Lower lobe of right lung (tissue), 2 donors: ENCODE measurements at regions not wholly inside any gene's neighbourhood (a gene's known extent, or its start where the extent isn't known, plus 50 kb on each side); places are given as distances from the start of the nearest gene placed in this dataset.

ENCODE experiments used
- ATAC-seq, 2 donors: fragments of 200-7000 bp; cut with Tn5 transposase; one replicate each; pipeline ENCODE4 v1.9.1; 2020 to 2022; ENCODE audit warnings: mild to moderate bottlenecking in 2 of 2, moderate library complexity in 2 of 2
- DNase-seq: peaks from one replicate; pipeline ENCODE4 v3.0.0-alpha.2; 2020
- H3K27ac ChIP-seq: fragments of 200-600 bp; one replicate; pipeline ENCODE4 v1.8.0; 2022
- H3K27me3 ChIP-seq: fragments of 200-600 bp; one replicate; pipeline ENCODE4 v1.8.0; 2022; ENCODE audit warnings: low read depth
- H3K36me3 ChIP-seq: fragments of 200-600 bp; one replicate; pipeline ENCODE4 v1.8.0; 2022; ENCODE audit warnings: mild to moderate bottlenecking
- H3K4me1 ChIP-seq: fragments of 200-600 bp; one replicate; pipeline ENCODE4 v1.8.0; 2022
- H3K4me3 ChIP-seq: fragments of 200-600 bp; one replicate; pipeline ENCODE4 v1.8.0; 2022; ENCODE audit warnings: mild to moderate bottlenecking
- H3K9me3 ChIP-seq: fragments of 200-600 bp; one replicate; pipeline ENCODE4 v1.8.0; 2022
- CTCF ChIP-seq: fragments of 200-600 bp; IDR thresholded peaks from one replicate; pipeline ENCODE4 v1.8.0; 2022; ENCODE audit warnings: antibody characterized with exemption, mild to moderate bottlenecking
- intact Hi-C: fragments of 100-400 bp; cut with DNase I; formaldehyde crosslinking; loops from one replicate; pipeline ENCODE4 v1.11.0; 2022
- donor health status: DM: no; HTN: yes; CAD: no; lungs with severe emphysema.

- no peak overlapping the region for H3K4me3 ChIP-seq
- H3K36me3 ChIP-seq = no peaks in the 10 kb centered on the region
- intact Hi-C loops = no loop called here
- peaks cover 57% of the 10 kb centered on the region for H3K4me1 ChIP-seq
- H3K9me3 ChIP-seq = no peaks in the 10 kb centered on the region
- TF ChIP-seq CTCF = no peak
- DNase-seq (no peak), ATAC-seq (no peak)
- peak overlapping the region; percentile 87 for H3K27ac ChIP-seq
- no peaks in the 10 kb centered on the region for H3K27me3 ChIP-seq
These were observed 329.2 kb downstream of the DLEU7 start for GRCh38 chr13:50514249-50514648.

- peaks cover 76% of the 10 kb centered on the region for H3K4me1 ChIP-seq
- H3K27ac ChIP-seq = no peak overlapping the region
- H3K36me3 ChIP-seq = no peaks in the 10 kb centered on the region
- H3K27me3 ChIP-seq = no peaks in the 10 kb centered on the region
- H3K9me3 ChIP-seq = no peaks in the 10 kb centered on the region
- intact Hi-C loops = no loop called here
- DNase-seq (no peak), ATAC-seq (no peak)
- H3K4me3 ChIP-seq = no peak overlapping the region
- TF ChIP-seq CTCF = no peak
These were observed 325.4 kb downstream of the DLEU7 start for GRCh38 chr13:50518131-50518530.

GRCh38 chr13:50518781-50519201 is 324.7 kb downstream of the DLEU7 start:
- Histone ChIP-seq H3K4me3 (no peak overlapping the region), H3K27ac (peak overlapping the region; percentile 25), H3K9me3 (no peaks in the 10 kb centered on the region), H3K36me3 (no peaks in the 10 kb centered on the region), H3K4me1 (peaks cover 76% of the 10 kb centered on the region), H3K27me3 (no peaks in the 10 kb centered on the region)
- no peak for TF ChIP-seq CTCF
- intact Hi-C loops = no loop called here
- DNase-seq (no peak), ATAC-seq (no peak)

- Histone ChIP-seq H3K36me3 (no peaks in the 10 kb centered on the region), H3K4me3 (no peak overlapping the region), H3K9me3 (no peaks in the 10 kb centered on the region), H3K27ac (no peak overlapping the region), H3K27me3 (no peaks in the 10 kb centered on the region), H3K4me1 (peaks cover 69% of the 10 kb centered on the region)
- no peak for DNase-seq
- peak; percentile 67 to 73 for ATAC-seq
- no peak for TF ChIP-seq CTCF
- intact Hi-C loops = no loop called here
These were observed 323.6 kb downstream of the DLEU7 start for GRCh38 chr13:50519866-50520265.

- intact Hi-C loops = no loop called here
- no peak for TF ChIP-seq CTCF
- no peak overlapping the region for H3K4me3 ChIP-seq
- no peaks in the 10 kb centered on the region for H3K36me3 ChIP-seq
- peak overlapping the region; percentile 24 for H3K27ac ChIP-seq
- no peak for DNase-seq
- no peaks in the 10 kb centered on the region for H3K9me3 ChIP-seq
- ATAC-seq = no peak
- H3K4me1 ChIP-seq = peaks cover 66% of the 10 kb centered on the region
- H3K27me3 ChIP-seq = no peaks in the 10 kb centered on the region
These were observed 322.3 kb downstream of the DLEU7 start for GRCh38 chr13:50521006-50521830.
